Stomach (tissue), 8 donors: ENCODE measurements at regions not wholly inside any gene's neighbourhood (a gene's known extent, or its start where the extent isn't known, plus 50 kb on each side); places are given as distances from the start of the nearest gene placed in this dataset.
"Not testable (repeated sequence)": the region's sequence is repeated elsewhere in the genome, so short reads cannot be mapped to it uniquely, and the experiment has no call there.

ENCODE experiments used
- DNase-seq, 2 donors: peaks; one replicate each; pipeline versions ENCODE4 v3.0.0 to v3.0.0-alpha.2; 2013 to 2019
- H3K27ac ChIP-seq, 5 donors: fragments of 200-600 bp in 4 of 5; sonication (generic) in 4 of 5; one replicate each; pipeline ENCODE4 v1.5.1; 2013 to 2019; ENCODE audit warnings: mild to moderate bottlenecking in 1 of 5, moderate library complexity in 1 of 5
- H3K27me3 ChIP-seq, 3 donors: fragments of 200-600 bp; sonication (generic); one replicate each; pipeline ENCODE4 v1.5.1; 2017 to 2019; ENCODE audit warnings: mixed run types in 1 of 3
- H3K36me3 ChIP-seq, 4 donors: fragments of 200-600 bp; sonication (generic); 1 replicate in 3 of 4; 2 replicates in 1 of 4; pipeline ENCODE4 v1.5.1; 2016 to 2019
- H3K4me1 ChIP-seq, 4 donors: fragments of 200-600 bp; sonication (generic); one replicate each; pipeline ENCODE4 v1.5.1; 2016 to 2019
- H3K4me3 ChIP-seq, 4 donors: fragments of 200-600 bp; sonication (generic) in 3 of 4; one replicate each; pipeline ENCODE4 v1.5.1; 2016 to 2019; ENCODE audit warnings: mild to moderate bottlenecking in 1 of 4
- H3K9me3 ChIP-seq, 4 donors: fragments of 200-600 bp; sonication (generic); one replicate each; pipeline ENCODE4 v1.5.1; 2016 to 2019
- CTCF ChIP-seq, 7 experiments: fragments of 450-650 bp in 4 of 7; fragments of 200-600 bp in 3 of 7; sonication (generic) in 3 of 7; IDR thresholded peaks; one replicate each; pipeline ENCODE4 v1.5.1; 2016 to 2019; ENCODE audit warnings: antibody characterized with exemption in 7 of 7, control low read depth in 2 of 7, mild to moderate bottlenecking in 1 of 7
- EP300 ChIP-seq: sonication (generic); formaldehyde crosslinking; IDR thresholded peaks from one replicate; pipeline ENCODE4 v1.6.1; 2017; ENCODE audit warnings: antibody characterized with exemption
- POLR2A ChIP-seq, 4 donors: fragments of 450-650 bp; IDR thresholded peaks; one replicate each; pipeline ENCODE4 v1.6.1; 2016; ENCODE audit warnings: antibody characterized with exemption in 4 of 4, control low read depth in 2 of 4, mild to moderate bottlenecking in 1 of 4, moderate library complexity in 1 of 4
- POLR2AphosphoS5 ChIP-seq, 3 donors: sonication (generic); formaldehyde crosslinking; IDR thresholded peaks; one replicate each; pipeline ENCODE4 v1.6.1; 2016; ENCODE audit warnings: antibody characterized with exemption in 3 of 3
- WGBS, 5 donors: extraction: QIAGEN DNeasy Blood & Tissue Kit in 3 of 5; methylation state at CpG; one replicate each; pipeline versions ENCODE4 v1.1.5 to v1.1.7; 2013 to 2018; 5-methylcytosine and 5-hydroxymethylcytosine counted together
- intact Hi-C: fragments of 100-400 bp; cut with DNase I; formaldehyde crosslinking; loops from one replicate; pipeline ENCODE4 v1.15.1; 2023; ENCODE audit warnings: low total_unique reads
- donor health status: healthy with polysubstance abuse.
- donor health status: Bipolar disorder and iron deficiency.
- donor health status: healthy.

GRCh38 chrX:9376111-9376510 lies 88.7 kb upstream of the TBL1X start:
- intact Hi-C loops, result no loop called here
- no peak for DNase-seq
- Histone ChIP-seq H3K27ac (no peak overlapping the region), H3K9me3 (no peaks in the 10 kb centered on the region), H3K4me3 (no peak overlapping the region), H3K4me1 (no peaks in the 10 kb centered on the region), H3K27me3 (peaks cover 0 to 4% (median 0%) of the 10 kb centered on the region in 3 donors), H3K36me3 (no peaks in the 10 kb centered on the region)
- TF ChIP-seq CTCF (IDR thresholded peaks at IDR 0.05), result no peak
- TF ChIP-seq POLR2AphosphoS5 (IDR thresholded peaks at IDR 0.05), result no peak
- TF ChIP-seq POLR2A (IDR thresholded peaks at IDR 0.05), result no peak
- no peak for TF ChIP-seq EP300
- WGBS, 5 donors, result 74 to 95% (median 89%) methylated on average over 4 of the region's 4 CpGs

DNA sequence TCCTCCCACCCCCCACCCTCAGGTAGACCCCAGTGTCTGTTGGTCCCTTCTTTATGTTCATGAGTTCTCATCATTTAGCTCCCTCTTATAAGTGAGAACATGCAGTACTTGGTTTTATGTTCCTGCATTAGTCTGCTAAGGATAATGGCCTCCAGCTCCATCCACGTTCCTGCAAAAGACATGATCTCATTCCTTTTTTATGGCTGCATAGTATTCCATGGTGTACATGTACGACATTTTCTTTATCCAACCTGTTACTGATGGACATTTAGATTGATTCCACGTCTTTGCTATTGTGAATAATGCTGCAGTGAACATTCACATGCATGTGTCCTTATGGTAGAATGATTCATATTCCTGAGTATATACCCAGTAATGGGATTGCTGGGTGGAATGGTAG lies 87.6 kb upstream of the TBL1X start:
- DNase-seq, H3K4me3 ChIP-seq, H3K4me1 ChIP-seq, intact Hi-C loops, H3K36me3 ChIP-seq, H3K27ac ChIP-seq, H3K9me3 ChIP-seq, H3K27me3 ChIP-seq: not testable (repeated sequence)
- WGBS, 5 donors, result 78 to 94% (median 88%) methylated on average over 3 of the region's 3 CpGs

- WGBS, 5 donors, result 62 to 72% (median 65%) methylated on average over 6 to 7 of the region's 7 CpGs
- Histone ChIP-seq H3K27ac (no peak overlapping the region), H3K27me3 (peaks cover 0 to 4% (median 0%) of the 10 kb centered on the region in 3 donors), H3K36me3 (no peaks in the 10 kb centered on the region), H3K9me3 (no peaks in the 10 kb centered on the region), H3K4me3 (no peak overlapping the region), H3K4me1 (no peaks in the 10 kb centered on the region)
- TF ChIP-seq POLR2AphosphoS5 (IDR thresholded peaks at IDR 0.05) (no peak), CTCF (IDR thresholded peaks at IDR 0.05) (no peak), EP300 (no peak), POLR2A (IDR thresholded peaks at IDR 0.05) (no peak)
- no peak for DNase-seq
- intact Hi-C loops, result no loop called here
These were observed 85.7 kb upstream of the TBL1X start for GRCh38 chrX:9378980-9379696.

DNA sequence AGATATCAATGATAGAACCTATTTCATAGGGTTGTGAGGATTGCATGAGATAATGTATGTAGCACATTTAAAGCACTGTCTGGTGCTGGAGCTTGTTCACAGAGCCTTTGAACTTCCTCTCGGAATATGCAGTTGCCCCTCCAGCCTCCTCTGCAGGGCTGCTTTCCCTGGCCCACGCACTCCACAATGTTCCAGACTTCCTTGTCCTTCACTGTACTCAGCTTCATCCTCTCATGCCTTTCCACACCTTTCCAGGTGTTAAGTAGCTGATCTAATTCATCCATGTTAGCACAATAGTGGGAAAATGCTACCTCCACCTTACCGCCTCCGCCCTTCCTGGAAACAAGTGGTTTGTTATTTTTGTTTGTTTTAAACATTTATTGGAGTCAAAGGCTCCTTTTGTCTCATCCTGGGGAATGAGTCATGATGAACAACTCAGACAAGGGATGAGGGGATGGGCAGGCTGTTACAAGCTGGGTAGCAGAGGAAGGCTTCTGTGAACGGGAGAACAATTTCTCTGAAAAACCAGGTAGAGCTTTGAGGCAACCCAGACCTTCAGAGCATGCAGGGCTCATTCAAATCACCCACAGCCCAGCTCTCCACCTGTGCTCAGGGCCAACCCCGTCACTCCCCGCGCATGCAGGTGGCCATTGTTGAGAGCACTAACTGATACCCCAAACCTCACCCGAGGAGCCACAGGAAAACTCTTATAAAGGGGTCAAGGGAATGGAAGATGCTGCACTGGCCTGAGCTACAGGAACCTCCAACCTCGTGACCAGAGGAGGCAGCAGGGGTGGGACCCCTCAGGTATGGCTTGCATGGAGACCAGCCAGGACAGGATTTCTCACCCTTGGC lies 84.9 kb upstream of the TBL1X start:
- Histone ChIP-seq H3K4me3 (no peak overlapping the region), H3K36me3 (no peaks in the 10 kb centered on the region), H3K27ac (no peak overlapping the region), H3K27me3 (peaks cover 0 to 4% (median 0%) of the 10 kb centered on the region in 3 donors), H3K9me3 (no peaks in the 10 kb centered on the region), H3K4me1 (no peaks in the 10 kb centered on the region)
- intact Hi-C loops, result no loop called here
- no peak for DNase-seq
- TF ChIP-seq POLR2A (IDR thresholded peaks at IDR 0.05) (no peak), EP300 (no peak), POLR2AphosphoS5 (IDR thresholded peaks at IDR 0.05) (no peak)
- WGBS, 5 donors, result 55 to 77% (median 72%) methylated on average over 5 to 10 of the region's 10 CpGs

GRCh38 chrX:9383655-9384054 lies 81.2 kb upstream of the TBL1X start:
- DNase-seq, result no peak
- no peak overlapping the region for H3K27ac ChIP-seq
- peaks cover 0 to 10% (median 0%) of the 10 kb centered on the region in 4 donors for H3K9me3 ChIP-seq
- TF ChIP-seq CTCF (IDR thresholded peaks at IDR 0.05) (no peak), POLR2A (IDR thresholded peaks at IDR 0.05) (no peak), EP300 (no peak)
- intact Hi-C loops, result no loop called here
- H3K36me3 ChIP-seq, result no peaks in the 10 kb centered on the region
- peaks cover 0 to 4% (median 0%) of the 10 kb centered on the region in 3 donors for H3K27me3 ChIP-seq
- no peaks in the 10 kb centered on the region for H3K4me1 ChIP-seq
- no peak overlapping the region for H3K4me3 ChIP-seq
